ENCODE measurements at regions not wholly inside any gene's neighbourhood (a gene's known extent, or its start where the extent isn't known, plus 50 kb on each side); places are given as distances from the start of the nearest gene placed in this dataset.

- intact Hi-C loops (cut with micrococcal nuclease; ENCODE audit: unreplicated experiment): no loop called here
- Histone ChIP-seq H4K20me1 (ENCODE audit: control insufficient read depth, insufficient read depth) (no peaks in the 10 kb centered on the region), H3K79me2 (ENCODE audit: control insufficient read depth, insufficient read depth, low read length) (no peaks in the 10 kb centered on the region), H3K36me3 (ENCODE audit: control insufficient read depth in 2 of 2, insufficient read depth in 2 of 2, low read length in 1 of 2) (no peaks in the 10 kb centered on the region), H3K4me1 (ENCODE audit: control insufficient read depth, insufficient read depth, low read length) (peaks cover 32% of the 10 kb centered on the region), H3K27ac (ENCODE audit: control insufficient read depth, insufficient read depth) (no peak overlapping the region), H3K4me2 (ENCODE audit: control insufficient read depth, insufficient read depth) (no peak overlapping the region), H3K4me3 (no peak overlapping the region), H3K27me3 (replicated peaks in 1 of 2; ENCODE audit: control insufficient read depth in 2 of 2, insufficient read depth in 2 of 2, low read length in 1 of 2) (peaks cover 0 to under 1% of the 10 kb centered on the region in 2 experiments; a peak in 1 of 4 replicates), H3K9me3 (replicated peaks; ENCODE audit: control insufficient read depth, insufficient read depth, low read length) (no peaks in the 10 kb centered on the region), H2AFZ (ENCODE audit: control insufficient read depth, low read depth, low read length) (no peak overlapping the region), H3K9ac (ENCODE audit: control insufficient read depth, insufficient read depth, low read length) (no peak overlapping the region)
- ChIA-PET RAD21 (ENCODE audit: unreplicated experiment) (no interaction called here), SMC1A (ENCODE audit: uncharacterized antibody, unreplicated experiment) (no interaction called here), CTCF (interaction anchor here (0.9 to 1.0 kb wide), 2 partner anchors 9 to 18 kb away, joined by 3 to 4 read pairs; no protein-coding TSS in a partner anchor), POLR2A (no interaction called here)
- WGBS (ENCODE audit: insufficient coverage, insufficient replicate concordance, low lambda C conversion rate, missing lambda C conversion rate): 52% methylated on average over 25 of the region's 25 CpGs
- BruUV-seq (replicated peaks): no TSS peak
- ATAC-seq: no peak
- no peak for DNase-seq (ENCODE audit: low read depth, low spot score)
- TF ChIP-seq ATF7 (IDR thresholded peaks at IDR 0.05; ENCODE audit: low read depth) (no peak), ZNF592 (IDR thresholded peaks at IDR 0.05) (no peak), ZNF24 (IDR thresholded peaks at IDR 0.05) (no peak), NFIC (IDR thresholded peaks at IDR 0.05; ENCODE audit: low read depth, low read length) (no peak), MYB (IDR thresholded peaks at IDR 0.05; ENCODE audit: borderline replicate concordance, low read depth, low read length) (no peak)
- TF ChIP-seq, protein P1, sequence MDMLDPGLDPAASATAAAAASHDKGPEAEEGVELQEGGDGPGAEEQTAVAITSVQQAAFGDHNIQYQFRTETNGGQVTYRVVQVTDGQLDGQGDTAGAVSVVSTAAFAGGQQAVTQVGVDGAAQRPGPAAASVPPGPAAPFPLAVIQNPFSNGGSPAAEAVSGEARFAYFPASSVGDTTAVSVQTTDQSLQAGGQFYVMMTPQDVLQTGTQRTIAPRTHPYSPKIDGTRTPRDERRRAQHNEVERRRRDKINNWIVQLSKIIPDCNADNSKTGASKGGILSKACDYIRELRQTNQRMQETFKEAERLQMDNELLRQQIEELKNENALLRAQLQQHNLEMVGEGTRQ (IDR thresholded peaks at IDR 0.05; ENCODE audit: borderline replicate concordance, low read depth, low read length): no peak
- FAIRE-seq: no peak
- in situ Hi-C loops (cut with MboI): no loop called here
Observed at GRCh38 chr2:42905341-42906110, 113.1 kb upstream of the HAAO start.
